Suprapubic skin (tissue), 4 donors: ENCODE measurements at regions not wholly inside any gene's neighbourhood (a gene's known extent, or its start where the extent isn't known, plus 50 kb on each side); places are given as distances from the start of the nearest gene placed in this dataset.

Experiments
- DNase-seq, 2 donors: peaks; one replicate each; pipeline ENCODE4 v3.0.0-alpha.2; 2019; ENCODE audit warnings: low spot score in 2 of 2
- H3K27ac ChIP-seq: fragments of 200-600 bp; sonication (generic); one replicate; pipeline ENCODE4 v1.5.1; 2019
- H3K27me3 ChIP-seq: fragments of 200-600 bp; sonication (generic); one replicate; pipeline ENCODE4 v1.5.1; 2019
- H3K36me3 ChIP-seq: fragments of 200-600 bp; sonication (generic); one replicate; pipeline ENCODE4 v1.5.1; 2019
- H3K4me1 ChIP-seq: fragments of 200-600 bp; sonication (generic); one replicate; pipeline ENCODE4 v1.5.1; 2019
- H3K4me3 ChIP-seq: fragments of 200-600 bp; sonication (generic); one replicate; pipeline ENCODE4 v1.5.1; 2019; ENCODE audit warnings: mild to moderate bottlenecking
- H3K9me3 ChIP-seq: fragments of 200-600 bp; sonication (generic); one replicate; pipeline ENCODE4 v1.5.1; 2019
- EP300 ChIP-seq: sonication (generic); formaldehyde crosslinking; IDR thresholded peaks from one replicate; pipeline ENCODE4 v1.6.1; 2017; ENCODE audit warnings: antibody characterized with exemption
- POLR2A ChIP-seq, 2 donors: fragments of 450-650 bp; IDR thresholded peaks; one replicate each; pipeline ENCODE4 v1.6.1; 2017; ENCODE audit warnings: antibody characterized with exemption in 2 of 2, mild to moderate bottlenecking in 2 of 2, moderate library complexity in 2 of 2
- POLR2AphosphoS5 ChIP-seq, 3 donors: sonication (generic); formaldehyde crosslinking; IDR thresholded peaks; one replicate each; pipeline ENCODE4 v1.6.1; 2017; ENCODE audit warnings: antibody characterized with exemption in 3 of 3
- WGBS: methylation state at CpG from one replicate; pipeline ENCODE4 v1.1.5; 2018; 5-methylcytosine and 5-hydroxymethylcytosine counted together
- TF ChIP-seq, protein P1 (sequence below), 2 donors: fragments of 200-600 bp in 1 of 2; fragments of 450-650 bp in 1 of 2; sonication (generic) in 1 of 2; IDR thresholded peaks; one replicate each; pipeline ENCODE4 v1.5.1; 2016 to 2019; ENCODE audit warnings: antibody characterized with exemption in 2 of 2, mild to moderate bottlenecking in 1 of 2, moderate library complexity in 1 of 2

DNA sequence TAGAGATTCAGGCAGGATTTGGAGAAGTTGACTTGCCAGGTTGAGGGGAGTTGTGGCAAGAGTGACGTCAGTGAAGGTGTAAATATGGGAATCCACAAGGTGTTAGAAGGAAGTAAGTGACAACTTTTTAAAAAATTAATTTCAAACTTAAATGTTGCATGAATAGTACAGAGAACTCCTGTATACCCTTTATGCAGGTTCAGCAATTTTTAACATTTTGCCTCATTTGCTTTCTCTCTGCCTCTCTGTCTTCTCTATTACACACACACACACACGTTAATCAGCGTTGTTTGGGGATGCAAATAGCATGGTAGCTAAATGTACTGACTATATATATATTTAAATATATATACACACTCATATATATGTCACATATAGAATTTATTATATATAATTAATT lies 273.7 kb downstream of the SMARCA1 start:
- no peaks in the 10 kb centered on the region for H3K36me3 ChIP-seq
- TF ChIP-seq EP300 (no peak), POLR2AphosphoS5 (IDR thresholded peaks at IDR 0.05) (no peak), POLR2A (IDR thresholded peaks at IDR 0.05) (no peak)
- TF ChIP-seq, protein P1, sequence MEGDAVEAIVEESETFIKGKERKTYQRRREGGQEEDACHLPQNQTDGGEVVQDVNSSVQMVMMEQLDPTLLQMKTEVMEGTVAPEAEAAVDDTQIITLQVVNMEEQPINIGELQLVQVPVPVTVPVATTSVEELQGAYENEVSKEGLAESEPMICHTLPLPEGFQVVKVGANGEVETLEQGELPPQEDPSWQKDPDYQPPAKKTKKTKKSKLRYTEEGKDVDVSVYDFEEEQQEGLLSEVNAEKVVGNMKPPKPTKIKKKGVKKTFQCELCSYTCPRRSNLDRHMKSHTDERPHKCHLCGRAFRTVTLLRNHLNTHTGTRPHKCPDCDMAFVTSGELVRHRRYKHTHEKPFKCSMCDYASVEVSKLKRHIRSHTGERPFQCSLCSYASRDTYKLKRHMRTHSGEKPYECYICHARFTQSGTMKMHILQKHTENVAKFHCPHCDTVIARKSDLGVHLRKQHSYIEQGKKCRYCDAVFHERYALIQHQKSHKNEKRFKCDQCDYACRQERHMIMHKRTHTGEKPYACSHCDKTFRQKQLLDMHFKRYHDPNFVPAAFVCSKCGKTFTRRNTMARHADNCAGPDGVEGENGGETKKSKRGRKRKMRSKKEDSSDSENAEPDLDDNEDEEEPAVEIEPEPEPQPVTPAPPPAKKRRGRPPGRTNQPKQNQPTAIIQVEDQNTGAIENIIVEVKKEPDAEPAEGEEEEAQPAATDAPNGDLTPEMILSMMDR (IDR thresholded peaks at IDR 0.05), result no peak
- WGBS, result 66% methylated on average over 3 of the region's 3 CpGs
- DNase-seq, result no peak
- no peaks in the 10 kb centered on the region for H3K9me3 ChIP-seq
- no peaks in the 10 kb centered on the region for H3K4me1 ChIP-seq
- no peak overlapping the region for H3K27ac ChIP-seq
- no peaks in the 10 kb centered on the region for H3K27me3 ChIP-seq
- no peak overlapping the region for H3K4me3 ChIP-seq

DNA sequence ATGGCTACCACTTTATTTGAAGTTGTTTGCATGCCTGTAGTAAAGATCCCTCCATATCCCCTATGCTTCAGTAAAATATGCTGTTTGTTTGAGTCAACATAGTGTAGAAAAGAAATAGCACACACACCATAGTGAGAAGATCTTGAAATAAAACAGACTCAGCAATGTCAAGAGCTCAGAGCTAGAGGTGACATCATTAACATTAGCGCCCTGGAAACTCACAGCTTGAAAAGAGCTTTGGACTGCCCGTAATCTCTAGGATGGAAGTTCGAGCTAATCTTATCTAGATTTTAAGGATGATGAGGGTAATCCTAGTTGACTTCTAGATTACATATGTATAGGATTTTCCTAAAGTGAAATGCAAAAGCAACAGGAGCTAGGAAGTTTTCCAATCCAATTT lies 275.6 kb downstream of the SMARCA1 start:
- DNase-seq, result no peak
- Histone ChIP-seq H3K4me1 (no peaks in the 10 kb centered on the region), H3K27ac (no peak overlapping the region), H3K4me3 (no peak overlapping the region), H3K27me3 (no peaks in the 10 kb centered on the region), H3K9me3 (no peaks in the 10 kb centered on the region), H3K36me3 (no peaks in the 10 kb centered on the region)
- TF ChIP-seq, protein P1 (IDR thresholded peaks at IDR 0.05), result no peak
- TF ChIP-seq POLR2AphosphoS5 (IDR thresholded peaks at IDR 0.05), result no peak
- TF ChIP-seq POLR2A (IDR thresholded peaks at IDR 0.05), result no peak
- no peak for TF ChIP-seq EP300
- WGBS, result 76% methylated on average over 3 of the region's 3 CpGs

DNA sequence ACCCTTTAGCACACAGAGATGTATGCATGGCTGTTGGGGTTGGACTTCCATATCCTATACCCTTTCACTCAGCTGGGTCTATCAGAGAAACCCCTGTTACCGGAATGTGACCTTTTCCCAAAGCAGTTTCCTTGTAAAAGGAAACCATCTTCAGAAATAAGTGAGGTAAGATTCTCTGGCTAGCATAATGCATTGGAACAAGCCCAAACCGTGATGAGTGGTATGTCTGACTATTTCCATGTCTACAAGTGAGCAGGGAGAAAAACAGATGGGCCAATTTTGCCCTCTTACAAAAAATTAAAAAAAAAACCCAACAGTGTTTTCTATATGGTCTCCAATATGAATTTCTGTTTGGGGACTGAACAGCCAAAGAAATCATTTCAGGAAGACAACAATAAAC lies 283.9 kb downstream of the SMARCA1 start:
- TF ChIP-seq POLR2AphosphoS5 (IDR thresholded peaks at IDR 0.05) (no peak), EP300 (no peak), POLR2A (IDR thresholded peaks at IDR 0.05) (no peak)
- TF ChIP-seq, protein P1 (IDR thresholded peaks at IDR 0.05), result no peak
- Histone ChIP-seq H3K4me3 (no peak overlapping the region), H3K4me1 (no peaks in the 10 kb centered on the region), H3K27ac (no peak overlapping the region), H3K9me3 (no peaks in the 10 kb centered on the region), H3K27me3 (no peaks in the 10 kb centered on the region), H3K36me3 (no peaks in the 10 kb centered on the region)
- no peak for DNase-seq
- 59% methylated on average over 2 of the region's 2 CpGs for WGBS

DNA sequence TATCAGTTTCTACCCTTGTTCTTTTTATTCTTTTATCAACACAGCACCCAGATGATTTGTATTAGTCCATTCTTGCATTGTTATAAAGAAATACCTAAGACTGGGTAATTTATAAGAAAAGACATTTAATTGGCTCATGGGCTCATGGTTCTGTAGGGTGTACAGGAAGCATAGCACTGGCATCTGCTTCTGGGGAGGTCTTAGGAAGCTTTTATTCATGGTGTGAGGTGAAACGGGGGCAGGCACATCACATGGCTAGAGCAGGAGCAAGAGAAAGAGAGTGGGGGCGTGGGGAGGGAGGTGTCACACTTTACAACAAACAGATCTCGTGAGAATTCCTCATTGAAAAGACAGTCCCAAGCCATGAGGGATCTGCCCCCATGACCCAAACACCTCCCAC lies 285.3 kb downstream of the SMARCA1 start:
- Histone ChIP-seq H3K4me1 (no peaks in the 10 kb centered on the region), H3K4me3 (no peak overlapping the region), H3K36me3 (no peaks in the 10 kb centered on the region), H3K27me3 (no peaks in the 10 kb centered on the region), H3K9me3 (no peaks in the 10 kb centered on the region), H3K27ac (no peak overlapping the region)
- WGBS, result 68% methylated on average over 3 of the region's 3 CpGs
- DNase-seq, result no peak
- TF ChIP-seq EP300 (no peak), POLR2A (IDR thresholded peaks at IDR 0.05) (no peak), POLR2AphosphoS5 (IDR thresholded peaks at IDR 0.05) (no peak)
- TF ChIP-seq, protein P1 (IDR thresholded peaks at IDR 0.05), result no peak

DNA sequence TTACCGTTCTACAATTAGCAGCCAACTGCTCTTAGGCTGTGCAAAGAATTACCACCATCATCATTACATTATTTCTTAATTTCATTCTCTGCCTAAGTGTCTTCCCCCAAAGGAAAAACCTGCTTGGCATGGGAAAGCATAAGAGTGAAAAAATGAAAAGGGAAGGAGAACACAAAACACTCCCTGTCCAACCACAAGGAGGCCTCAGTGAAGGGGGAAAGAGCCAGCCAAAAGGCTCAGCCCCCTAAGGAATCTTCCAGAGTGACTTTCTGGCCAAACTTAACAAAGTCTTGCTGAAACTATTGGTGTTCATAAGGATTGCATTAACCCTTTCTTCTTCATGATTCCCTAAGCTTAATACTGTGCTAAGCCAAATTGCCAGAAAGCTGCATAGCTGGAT lies 287.4 kb downstream of the SMARCA1 start:
- Histone ChIP-seq H3K4me1 (no peaks in the 10 kb centered on the region), H3K36me3 (no peaks in the 10 kb centered on the region), H3K27ac (no peak overlapping the region), H3K9me3 (no peaks in the 10 kb centered on the region), H3K27me3 (no peaks in the 10 kb centered on the region), H3K4me3 (no peak overlapping the region)
- TF ChIP-seq POLR2A (IDR thresholded peaks at IDR 0.05), result no peak
- no peak for TF ChIP-seq POLR2AphosphoS5 (IDR thresholded peaks at IDR 0.05)
- TF ChIP-seq, protein P1 (IDR thresholded peaks at IDR 0.05), result no peak
- no peak for TF ChIP-seq EP300
- DNase-seq, result no peak
- WGBS, result 40% methylated on average over 1 of the region's 1 CpG
